K562 (cell line): ENCODE measurements at regions not wholly inside any gene's neighbourhood (a gene's known extent, or its start where the extent isn't known, plus 50 kb on each side); places are given as distances from the start of the nearest gene placed in this dataset.

ENCODE experiments used
- ATAC-seq: fragments of 200-7000 bp; cut with Tn5 transposase; 3 replicates; pipeline ENCODE4 v1.9.1; 2020; ENCODE audit warnings: moderate library complexity
- BruUV-seq: library from RNA; stranded (reverse); fragments of 400-500 nt; replicated peaks from 2 replicates; lab custom pipeline; 2021; lab: Mats Ljungman, UMichigan
- CTCF ChIA-PET: fragments of 300-600 bp; formaldehyde crosslinking; extraction: SDS; loops from one replicate; lab custom pipeline; 2021; ENCODE audit warnings: low intra/inter-chr PET ratio; lab: Yijun Ruan, JAX
- POLR2A ChIA-PET: fragments of 300-600, 350-650 bp; sonication (Branson Sonifier 250); formaldehyde crosslinking; extraction: SDS; loops from one replicate; lab custom pipeline; 2021; ENCODE audit warnings: antibody characterized with exemption, inconsistent platforms; lab: Yijun Ruan, JAX
- DNase-seq, 4 experiments: peaks; one replicate each; pipeline versions ENCODE4 v3.0.0 to v3.0.0-alpha.2; 2011 to 2018; ENCODE audit warnings: low spot score in 3 of 4, mixed read lengths in 3 of 4; ENCODE audit errors: extremely low read depth in 1 of 4
- FAIRE-seq: peaks from 2 replicates; lab custom pipeline; 2011; peaks lifted over from hg19 to GRCh38; lab: Jason Lieb, UNC
- H2AFZ ChIP-seq: 2 replicates; pipeline ENCODE4 v1.6.0; 2011; ENCODE audit warnings: low read depth, low read length, control low read depth, inconsistent platforms
- H3K27ac ChIP-seq: fragments of 200-600 bp; 3 replicates; pipeline ENCODE4 v1.8.0; 2011; ENCODE audit warnings: low read depth, mild to moderate bottlenecking, control low read depth, inconsistent platforms, low read length, moderate library complexity, mixed read lengths; ENCODE audit errors: extremely low read depth
- H3K27me3 ChIP-seq, 2 experiments: fragments of 300-600 bp in 1 of 2; 2 replicates in 1 of 2; 3 replicates in 1 of 2; pipeline versions ENCODE4 v1.6.0 to v1.8.0; 2011; ENCODE audit warnings: inconsistent platforms in 2 of 2, low read length in 2 of 2, mild to moderate bottlenecking in 1 of 2, mixed read lengths in 1 of 2, moderate library complexity in 1 of 2; ENCODE audit not compliant: control insufficient read depth in 2 of 2, insufficient read depth in 2 of 2
- H3K36me3 ChIP-seq: fragments of 300-600 bp; 3 replicates; pipeline ENCODE4 v1.8.0; 2011; ENCODE audit warnings: mild to moderate bottlenecking, low read length, inconsistent platforms; ENCODE audit not compliant: control insufficient read depth, insufficient read depth
- H3K4me1 ChIP-seq, 2 experiments: fragments of 200-600 bp in 1 of 2; replicated peaks in 1 of 2; 2 replicates in 1 of 2; 3 replicates in 1 of 2; pipeline versions ENCODE4 v1.5.1 to v1.8.0; 2011; ENCODE audit warnings: inconsistent platforms in 2 of 2, low read length in 2 of 2, mild to moderate bottlenecking in 1 of 2, mixed read lengths in 1 of 2, moderate library complexity in 1 of 2; ENCODE audit not compliant: control insufficient read depth in 2 of 2, insufficient read depth in 2 of 2
- H3K4me2 ChIP-seq: 2 replicates; pipeline ENCODE4 v1.6.1; 2011; ENCODE audit warnings: low read length, control low read depth, inconsistent platforms, mixed read lengths; ENCODE audit not compliant: insufficient read depth
- H3K4me3 ChIP-seq: fragments of 200-600 bp; sonication (generic), shearing (Covaris generic); 2 replicates; pipeline ENCODE4 v1.5.1; 2016; ENCODE audit warnings: control low read depth, inconsistent platforms
- H3K79me2 ChIP-seq: fragments of 200-600 bp; 3 replicates; pipeline ENCODE4 v1.8.0; 2011; ENCODE audit warnings: low read length, inconsistent platforms; ENCODE audit not compliant: control insufficient read depth, insufficient read depth
- H3K9ac ChIP-seq, 2 experiments: 2 replicates each; pipeline versions ENCODE4 v1.6.0 to v1.6.1; 2011; ENCODE audit warnings: low read depth in 2 of 2, low read length in 2 of 2, control low read depth in 1 of 2, inconsistent platforms in 1 of 2, mild to moderate bottlenecking in 1 of 2, mixed read lengths in 1 of 2; ENCODE audit not compliant: insufficient read depth in 1 of 2
- H3K9me1 ChIP-seq: one replicate; pipeline ENCODE4 v1.6.0; 2011; ENCODE audit warnings: inconsistent platforms, mild to moderate bottlenecking, low read length, moderate library complexity; ENCODE audit not compliant: control insufficient read depth, insufficient read depth
- H3K9me3 ChIP-seq: replicated peaks from 2 replicates; pipeline ENCODE4 v1.5.1; 2011; ENCODE audit warnings: low read depth, low read length, inconsistent platforms; ENCODE audit not compliant: control insufficient read depth, insufficient read depth
- H4K20me1 ChIP-seq: replicated peaks from 2 replicates; pipeline ENCODE4 v1.6.1; 2011; ENCODE audit warnings: low read length, inconsistent platforms, mixed read lengths; ENCODE audit not compliant: control insufficient read depth, insufficient read depth
- BRD4 ChIP-seq: fragments of 200-600 bp; sonication (generic); IDR thresholded peaks from 2 replicates; pipeline ENCODE4 v1.6.1; 2017; ENCODE audit warnings: inconsistent platforms
- HDGF ChIP-seq: fragments of 450-650 bp; IDR thresholded peaks from 2 replicates; pipeline ENCODE4 v1.6.1; 2016
- KDM4B ChIP-seq, 2 experiments: fragments of 450-650 bp in 1 of 2; sonication (generic) in 1 of 2; IDR thresholded peaks; 2 replicates each; pipeline ENCODE4 v1.6.1; 2016 to 2017; ENCODE audit warnings: borderline replicate concordance in 2 of 2, antibody characterized with exemption in 1 of 2, low read depth in 1 of 2, mild to moderate bottlenecking in 1 of 2
- MEIS2 ChIP-seq: fragments of 450-650 bp; IDR thresholded peaks from 2 replicates; pipeline ENCODE4 v1.6.1; 2014; ENCODE audit warnings: mild to moderate bottlenecking; ENCODE audit not compliant: partially characterized antibody
- NCOR1 ChIP-seq: fragments of 450-650 bp; IDR thresholded peaks from 2 replicates; pipeline ENCODE4 v1.6.1; 2016; ENCODE audit warnings: mild to moderate bottlenecking, moderate library complexity
- NFIC ChIP-seq: fragments of 450-650 bp; IDR thresholded peaks from 2 replicates; pipeline ENCODE4 v1.6.1; 2017; ENCODE audit warnings: mild to moderate bottlenecking, inconsistent platforms
- PHB ChIP-seq: fragments of 250-450 bp; sonication (Bioruptor Pico); IDR thresholded peaks from 2 replicates; pipeline ENCODE4 v1.5.0; 2021
- RAD51 ChIP-seq: fragments of 450-650 bp; IDR thresholded peaks from 2 replicates; pipeline ENCODE4 v1.7.1; 2016; ENCODE audit warnings: low read depth, mild to moderate bottlenecking, borderline replicate concordance
- RB1 ChIP-seq: fragments of 450-650 bp; IDR thresholded peaks from 2 replicates; pipeline ENCODE4 v1.6.1; 2017; ENCODE audit warnings: low read depth, mild to moderate bottlenecking
- RBM25 ChIP-seq: fragments of 200-400 bp; formaldehyde crosslinking; IDR thresholded peaks from 2 replicates; pipeline ENCODE4 v1.6.1; 2018; ENCODE audit warnings: low read length, low read depth, moderate library complexity; ENCODE audit not compliant: severe bottlenecking
- SMAD3 ChIP-seq: fragments of 450-650 bp; formaldehyde crosslinking; conservative IDR thresholded peaks from 2 replicates; pipeline ENCODE4 v1.4.0; 2020; ENCODE audit warnings: mild to moderate bottlenecking
- TAF9B ChIP-seq: fragments of 450-650 bp; IDR thresholded peaks from 2 replicates; pipeline ENCODE4 v1.6.1; 2018; ENCODE audit warnings: mild to moderate bottlenecking; ENCODE audit not compliant: partially characterized antibody
- ZBTB1 ChIP-seq: sonication (generic); formaldehyde crosslinking; IDR thresholded peaks from 2 replicates; pipeline ENCODE4 v1.8.1; 2023; ENCODE audit warnings: missing genetic modification reagents, low read depth, mild to moderate bottlenecking, borderline replicate concordance
- WGBS: fragments of 100-300 bp; shearing (Covaris generic); methylation state at CpG from one replicate; pipeline ENCODE4 v1.1.6; 2016; ENCODE audit warnings: low coverage, mixed read lengths; ENCODE audit not compliant: insufficient coverage; ENCODE audit errors: missing lambda C conversion rate; 5-methylcytosine and 5-hydroxymethylcytosine counted together
- in situ Hi-C: fragments of 300-500 bp; cut with MboI; formaldehyde crosslinking; loops from 4 replicates; pipeline ENCODE4 v1.15.0; 2018; ENCODE audit warnings: inconsistent platforms, mixed read lengths
- intact Hi-C: fragments of 100-400 bp; cut with micrococcal nuclease; formaldehyde crosslinking; loops from 2 replicates; pipeline ENCODE4 v1.14.2; 2022
- TF ChIP-seq, protein P1 (sequence below): fragments of 250-450 bp; sonication (Bioruptor Pico); IDR thresholded peaks from 2 replicates; pipeline ENCODE4 v1.8.0; 2021; ENCODE audit warnings: moderate library complexity, mild to moderate bottlenecking, inconsistent platforms
- TF ChIP-seq, protein P2 (sequence below): sonication (generic); formaldehyde crosslinking; IDR thresholded peaks from 2 replicates; pipeline ENCODE4 v1.9.0; 2022; ENCODE audit warnings: mild to moderate bottlenecking, missing genetic modification reagents
- TF ChIP-seq, protein P3 (sequence below): sonication (generic); formaldehyde crosslinking; IDR thresholded peaks from 2 replicates; pipeline ENCODE4 v1.5.0; 2020; ENCODE audit warnings: missing genetic modification reagents

GRCh38 chr16:85316321-85316919, 204.1 kb upstream of the CIBAR2 start (continued):
- TF ChIP-seq, protein P1, sequence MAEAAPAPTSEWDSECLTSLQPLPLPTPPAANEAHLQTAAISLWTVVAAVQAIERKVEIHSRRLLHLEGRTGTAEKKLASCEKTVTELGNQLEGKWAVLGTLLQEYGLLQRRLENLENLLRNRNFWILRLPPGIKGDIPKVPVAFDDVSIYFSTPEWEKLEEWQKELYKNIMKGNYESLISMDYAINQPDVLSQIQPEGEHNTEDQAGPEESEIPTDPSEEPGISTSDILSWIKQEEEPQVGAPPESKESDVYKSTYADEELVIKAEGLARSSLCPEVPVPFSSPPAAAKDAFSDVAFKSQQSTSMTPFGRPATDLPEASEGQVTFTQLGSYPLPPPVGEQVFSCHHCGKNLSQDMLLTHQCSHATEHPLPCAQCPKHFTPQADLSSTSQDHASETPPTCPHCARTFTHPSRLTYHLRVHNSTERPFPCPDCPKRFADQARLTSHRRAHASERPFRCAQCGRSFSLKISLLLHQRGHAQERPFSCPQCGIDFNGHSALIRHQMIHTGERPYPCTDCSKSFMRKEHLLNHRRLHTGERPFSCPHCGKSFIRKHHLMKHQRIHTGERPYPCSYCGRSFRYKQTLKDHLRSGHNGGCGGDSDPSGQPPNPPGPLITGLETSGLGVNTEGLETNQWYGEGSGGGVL (CRISPR knock-in tag), result no peak
- no peak for TF ChIP-seq PHB (CRISPR knock-in tag)
- no peak for TF ChIP-seq BRD4
- TF ChIP-seq NCOR1, result no peak

GRCh38 chr16:85316944-85317343, 204.7 kb upstream of the CIBAR2 start:
- H3K36me3 ChIP-seq, result no peaks in the 10 kb centered on the region
- BruUV-seq, result no TSS peak
- peaks cover 10% of the 10 kb centered on the region; the same call in 2 of the 3 replicates for H3K79me2 ChIP-seq
- POLR2A ChIA-PET, result interaction anchor here (0.6 to 9.1 kb wide), 3 partner anchors 9 to 1348 kb away, joined by 3 to 60 read pairs (median 3); no protein-coding TSS in a partner anchor
- DNase-seq (peak in 1 of 4 experiments; percentile 63), FAIRE-seq (peak; percentile 79), ATAC-seq (peak; percentile 26)
- in situ Hi-C loops, result no loop called here
- peaks cover 35 to 77% of the 10 kb centered on the region in 2 experiments for H3K4me1 ChIP-seq
- no peak overlapping the region for H3K27ac ChIP-seq
- no peak overlapping the region for H3K4me3 ChIP-seq
- H3K9ac ChIP-seq, result peak overlapping the region in 1 of 2 experiments; percentile 59; a peak in 2 of 4 replicates
- H2AFZ ChIP-seq, result no peak overlapping the region
- whole genome bisulfite sequencing, result 60% methylated on average over 9 of the region's 9 CpGs
- no peaks in the 10 kb centered on the region for H3K27me3 ChIP-seq
- CTCF ChIA-PET, result interaction anchor here (0.5 kb wide), 1 partner anchor 20 kb away, joined by 3 read pairs; no protein-coding TSS in a partner anchor
- intact Hi-C loops, result loop anchor here (2.0 to 5.0 kb wide), 2 partner anchors 14 to 75 kb away; no protein-coding TSS in a partner anchor
- no peaks in the 10 kb centered on the region; the same call in 1 of the 2 replicates for H4K20me1 ChIP-seq
- H3K9me3 ChIP-seq, result no peaks in the 10 kb centered on the region
- no peak overlapping the region for H3K4me2 ChIP-seq
- no peaks in the 10 kb centered on the region for H3K9me1 ChIP-seq
- TF ChIP-seq RB1, result no peak
- no peak for TF ChIP-seq NFIC
- no peak for TF ChIP-seq RBM25
- TF ChIP-seq SMAD3 (CRISPR knock-in tag), result no peak
- no peak for TF ChIP-seq ZBTB1 (CRISPR knock-in tag)
- TF ChIP-seq KDM4B (IDR thresholded peaks at IDR 0.05; ENCODE audit: borderline replicate concordance in 2 of 2, low read depth in 1 of 2), result no peak
- peak; percentile 11 for TF ChIP-seq MEIS2
- no peak for TF ChIP-seq HDGF
- TF ChIP-seq, protein P2, sequence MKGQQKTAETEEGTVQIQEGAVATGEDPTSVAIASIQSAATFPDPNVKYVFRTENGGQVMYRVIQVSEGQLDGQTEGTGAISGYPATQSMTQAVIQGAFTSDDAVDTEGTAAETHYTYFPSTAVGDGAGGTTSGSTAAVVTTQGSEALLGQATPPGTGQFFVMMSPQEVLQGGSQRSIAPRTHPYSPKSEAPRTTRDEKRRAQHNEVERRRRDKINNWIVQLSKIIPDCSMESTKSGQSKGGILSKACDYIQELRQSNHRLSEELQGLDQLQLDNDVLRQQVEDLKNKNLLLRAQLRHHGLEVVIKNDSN (CRISPR knock-in tag), result peak; percentile 86
- TF ChIP-seq, protein P3, sequence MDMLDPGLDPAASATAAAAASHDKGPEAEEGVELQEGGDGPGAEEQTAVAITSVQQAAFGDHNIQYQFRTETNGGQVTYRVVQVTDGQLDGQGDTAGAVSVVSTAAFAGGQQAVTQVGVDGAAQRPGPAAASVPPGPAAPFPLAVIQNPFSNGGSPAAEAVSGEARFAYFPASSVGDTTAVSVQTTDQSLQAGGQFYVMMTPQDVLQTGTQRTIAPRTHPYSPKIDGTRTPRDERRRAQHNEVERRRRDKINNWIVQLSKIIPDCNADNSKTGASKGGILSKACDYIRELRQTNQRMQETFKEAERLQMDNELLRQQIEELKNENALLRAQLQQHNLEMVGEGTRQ (CRISPR knock-in tag), result peak; percentile 71
- TF ChIP-seq RAD51, result peak; percentile 34; the same call in 1 of the 2 replicates
- TF ChIP-seq TAF9B, result no peak
